ENCODE measurements at regions not wholly inside any gene's neighbourhood (a gene's known extent, or its start where the extent isn't known, plus 50 kb on each side); places are given as distances from the start of the nearest gene placed in this dataset.

GRCh38 chr4:162265802-162266201 lies 102.0 kb upstream of the FSTL5 start:
- no peak for TF ChIP-seq CTCF (IDR thresholded peaks at IDR 0.05; ENCODE audit: extremely low read depth, missing control alignments)
- no peak for DNase-seq (ENCODE audit: low spot score)

- no peak for TF ChIP-seq CTCF (IDR thresholded peaks at IDR 0.05; ENCODE audit: extremely low read depth, missing control alignments)
- DNase-seq (ENCODE audit: low spot score) = no peak
Measured at GRCh38 chr4:162245051-162245450, 81.3 kb upstream of the FSTL5 start.

GRCh38 chr4:162241857-162242256 lies 78.1 kb upstream of the FSTL5 start:
- DNase-seq (ENCODE audit: low spot score) = no peak
- no peak for TF ChIP-seq CTCF (IDR thresholded peaks at IDR 0.05; ENCODE audit: extremely low read depth, missing control alignments)

- DNase-seq (ENCODE audit: low spot score) = no peak
- TF ChIP-seq CTCF (IDR thresholded peaks at IDR 0.05; ENCODE audit: extremely low read depth, missing control alignments) = no peak
Measured at GRCh38 chr4:162239992-162240769, 76.4 kb upstream of the FSTL5 start.

GRCh38 chr4:162237676-162238075 lies 73.9 kb upstream of the FSTL5 start:
- no peak for DNase-seq (ENCODE audit: low spot score)
- no peak for TF ChIP-seq CTCF (IDR thresholded peaks at IDR 0.05; ENCODE audit: extremely low read depth, missing control alignments)

- no peak for TF ChIP-seq CTCF (IDR thresholded peaks at IDR 0.05; ENCODE audit: extremely low read depth, missing control alignments)
- DNase-seq (ENCODE audit: low spot score) = no peak
Measured at GRCh38 chr4:162234595-162234994, 70.8 kb upstream of the FSTL5 start.

- no peak for DNase-seq (ENCODE audit: low spot score)
- no peak for TF ChIP-seq CTCF (IDR thresholded peaks at IDR 0.05; ENCODE audit: extremely low read depth, missing control alignments)
Measured at GRCh38 chr4:162232349-162232748, 68.5 kb upstream of the FSTL5 start.
